ENCODE measurements at regions not wholly inside any gene's neighbourhood (a gene's known extent, or its start where the extent isn't known, plus 50 kb on each side); places are given as distances from the start of the nearest gene placed in this dataset.

DNA sequence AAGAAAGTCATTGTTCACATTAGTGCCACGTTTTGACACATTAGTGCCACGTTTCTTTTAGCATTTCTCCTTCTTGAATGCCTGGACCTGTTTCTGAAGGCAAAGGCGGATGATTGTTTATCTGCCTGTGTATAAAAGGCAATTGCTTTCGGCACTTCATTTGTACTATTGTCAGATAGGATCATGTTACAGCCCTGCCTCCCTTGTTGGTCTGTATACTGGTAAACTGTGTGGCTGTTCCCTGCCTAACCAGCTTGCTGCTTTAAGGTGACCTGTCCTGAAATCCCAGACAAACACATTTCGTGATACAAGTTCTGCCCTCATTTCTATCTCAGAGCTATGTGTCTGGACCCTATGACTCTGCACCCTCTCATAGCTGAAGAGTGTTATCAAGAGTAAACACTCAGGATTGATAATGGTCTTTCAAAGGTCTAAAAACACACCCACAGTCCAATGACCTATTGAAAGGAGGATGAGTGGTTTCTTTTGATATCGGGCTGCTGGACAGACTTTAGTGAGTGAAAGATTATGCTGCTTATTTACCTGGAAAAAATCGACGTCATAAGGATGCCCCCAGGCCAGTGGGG is 276.3 kb upstream of the MCTP2 start:
- in situ Hi-C loops (cut with HindIII; ENCODE audit: low pct_ligation_motif_present, low sequenced_read_pairs) = no loop called here
- no peak overlapping the region for H3K27ac ChIP-seq
- no peaks in the 10 kb centered on the region for H3K27me3 ChIP-seq (replicated peaks)
- no peak overlapping the region for H3K4me3 ChIP-seq (ENCODE audit: low read depth, low read length)
- H3K36me3 ChIP-seq (replicated peaks) = no peaks in the 10 kb centered on the region
- DNase-seq = no peak
- TF ChIP-seq CTCF (IDR thresholded peaks at IDR 0.05; ENCODE audit: low read depth, low read length, missing control alignments) = no peak

- H3K4me3 ChIP-seq (ENCODE audit: low read depth, low read length) = no peak overlapping the region
- H3K36me3 ChIP-seq (replicated peaks) = no peaks in the 10 kb centered on the region
- H3K27me3 ChIP-seq (replicated peaks) = no peaks in the 10 kb centered on the region
- no peak for DNase-seq
- in situ Hi-C loops (cut with HindIII; ENCODE audit: low pct_ligation_motif_present, low sequenced_read_pairs) = no loop called here
- no peak for TF ChIP-seq CTCF (IDR thresholded peaks at IDR 0.05; ENCODE audit: low read depth, low read length, missing control alignments)
- no peak overlapping the region for H3K27ac ChIP-seq
These were observed 282.6 kb upstream of the MCTP2 start for GRCh38 chr15:93948726-93949125.

DNA sequence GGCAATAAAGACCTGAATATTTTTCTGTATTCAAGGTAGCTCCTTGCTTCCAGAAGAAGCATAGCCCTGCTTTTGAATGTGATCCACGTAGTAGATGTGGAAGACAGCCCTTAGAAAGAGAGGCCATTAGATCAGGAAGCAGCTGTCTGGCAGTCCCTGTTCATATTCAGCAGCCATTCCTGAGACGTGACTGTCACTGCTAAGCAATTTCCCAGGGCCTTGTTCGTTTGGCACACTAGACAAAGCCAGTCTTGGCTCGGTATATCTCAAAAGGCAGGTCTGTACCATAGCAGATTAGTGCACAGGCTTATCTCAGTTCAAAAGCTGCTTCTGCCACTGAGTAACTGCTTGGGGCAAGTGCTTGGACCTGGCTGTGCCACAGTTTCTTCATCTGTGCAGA is 287.8 kb upstream of the MCTP2 start:
- no peaks in the 10 kb centered on the region for H3K27me3 ChIP-seq (replicated peaks)
- TF ChIP-seq CTCF (IDR thresholded peaks at IDR 0.05; ENCODE audit: low read depth, low read length, missing control alignments) = no peak
- DNase-seq = no peak
- H3K4me3 ChIP-seq (ENCODE audit: low read depth, low read length) = no peak overlapping the region
- no peaks in the 10 kb centered on the region for H3K36me3 ChIP-seq (replicated peaks)
- in situ Hi-C loops (cut with HindIII; ENCODE audit: low pct_ligation_motif_present, low sequenced_read_pairs) = no loop called here
- no peak overlapping the region for H3K27ac ChIP-seq

GRCh38 chr15:93942269-93942694 is 289.1 kb upstream of the MCTP2 start:
- in situ Hi-C loops (cut with HindIII; ENCODE audit: low pct_ligation_motif_present, low sequenced_read_pairs) = no loop called here
- no peak for TF ChIP-seq CTCF (IDR thresholded peaks at IDR 0.05; ENCODE audit: low read depth, low read length, missing control alignments)
- H3K27ac ChIP-seq = no peak overlapping the region

DNA sequence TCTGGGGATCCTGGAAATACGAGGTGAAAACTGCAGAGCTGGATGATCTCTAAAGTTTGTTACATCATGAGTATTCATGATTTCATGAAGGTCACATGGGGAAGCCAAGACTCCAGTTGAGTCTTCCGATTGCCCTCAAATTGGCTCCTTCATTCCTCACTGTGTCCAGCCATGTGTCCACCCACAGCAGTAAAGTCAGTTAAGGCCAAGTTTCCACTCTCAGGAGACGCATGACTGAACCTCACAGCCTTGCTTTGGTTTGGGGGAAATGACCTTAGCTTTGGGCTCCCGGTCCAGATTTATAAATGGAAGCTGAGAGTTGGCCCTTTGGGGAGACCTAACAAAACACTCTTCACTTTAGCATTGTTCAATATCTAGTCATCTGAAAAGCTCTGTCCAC is 289.7 kb upstream of the MCTP2 start:
- Histone ChIP-seq H3K36me3 (replicated peaks) (no peaks in the 10 kb centered on the region), H3K4me3 (ENCODE audit: low read depth, low read length) (no peak overlapping the region), H3K27ac (no peak overlapping the region), H3K27me3 (replicated peaks) (no peaks in the 10 kb centered on the region)
- in situ Hi-C loops (cut with HindIII; ENCODE audit: low pct_ligation_motif_present, low sequenced_read_pairs) = no loop called here
- no peak for DNase-seq
- TF ChIP-seq CTCF (IDR thresholded peaks at IDR 0.05; ENCODE audit: low read depth, low read length, missing control alignments) = no peak

More at GRCh38 chr15:93942269-93942694, 289.1 kb upstream of the MCTP2 start:
- no peak for DNase-seq
- Histone ChIP-seq H3K36me3 (replicated peaks) (no peaks in the 10 kb centered on the region), H3K27me3 (replicated peaks) (no peaks in the 10 kb centered on the region), H3K4me3 (ENCODE audit: low read depth, low read length) (no peak overlapping the region)

GRCh38 chr15:93940226-93940625 is 291.1 kb upstream of the MCTP2 start:
- no peak for TF ChIP-seq CTCF (IDR thresholded peaks at IDR 0.05; ENCODE audit: low read depth, low read length, missing control alignments)
- no peak for DNase-seq
- Histone ChIP-seq H3K27me3 (replicated peaks) (no peaks in the 10 kb centered on the region), H3K36me3 (replicated peaks) (no peaks in the 10 kb centered on the region), H3K4me3 (ENCODE audit: low read depth, low read length) (no peak overlapping the region), H3K27ac (no peak overlapping the region)
- in situ Hi-C loops (cut with HindIII; ENCODE audit: low pct_ligation_motif_present, low sequenced_read_pairs) = no loop called here

Measured in brain microvascular endothelial cell (primary cell).